ENCODE measurements at regions not wholly inside any gene's neighbourhood (a gene's known extent, or its start where the extent isn't known, plus 50 kb on each side); places are given as distances from the start of the nearest gene placed in this dataset.
A peak's percentile ranks its signal among the peaks of the same experiment; 100 is the strongest.

DNA sequence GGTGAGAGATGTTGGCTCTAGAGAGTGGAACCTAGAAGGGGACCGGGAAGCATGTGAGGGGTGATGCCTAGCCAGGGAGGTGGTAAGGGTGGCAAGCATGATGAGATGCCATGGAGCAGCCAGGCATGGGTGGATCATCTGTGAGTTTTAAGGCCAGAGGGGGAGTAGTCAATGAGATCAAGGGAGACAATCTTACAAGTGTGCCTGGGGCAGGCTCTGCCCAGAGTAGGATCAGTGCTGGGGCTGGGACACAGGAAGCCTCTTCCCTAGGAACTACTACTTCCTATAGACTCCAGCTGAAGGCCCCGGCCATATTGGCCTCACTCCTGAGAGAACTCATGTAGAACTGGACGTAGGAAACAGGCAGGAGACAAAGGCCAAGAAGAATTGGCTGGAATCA, 192.4 kb upstream of the CSF3R start:
- DNase-seq, result no peak

DNA sequence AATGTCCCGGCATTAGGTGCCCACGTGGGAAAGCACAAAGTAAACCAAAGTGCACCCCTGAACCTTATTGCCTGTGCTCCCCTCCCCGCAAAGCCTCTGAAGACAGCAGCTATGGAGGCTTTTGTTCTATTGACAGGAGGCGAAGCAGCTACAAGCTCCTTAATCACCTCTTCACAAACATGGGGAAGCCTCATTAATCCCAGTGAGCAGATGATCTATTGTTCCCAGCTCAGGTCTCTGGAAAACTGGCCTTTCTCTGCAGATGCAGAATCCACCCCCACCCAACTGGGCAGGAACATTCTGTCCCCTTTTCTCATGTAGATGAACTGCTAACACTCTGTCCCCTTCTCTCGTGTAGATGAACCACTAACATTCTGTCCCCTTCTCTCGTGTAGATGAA, 190.5 kb upstream of the CSF3R start:
- peak; percentile 36 for DNase-seq

DNA sequence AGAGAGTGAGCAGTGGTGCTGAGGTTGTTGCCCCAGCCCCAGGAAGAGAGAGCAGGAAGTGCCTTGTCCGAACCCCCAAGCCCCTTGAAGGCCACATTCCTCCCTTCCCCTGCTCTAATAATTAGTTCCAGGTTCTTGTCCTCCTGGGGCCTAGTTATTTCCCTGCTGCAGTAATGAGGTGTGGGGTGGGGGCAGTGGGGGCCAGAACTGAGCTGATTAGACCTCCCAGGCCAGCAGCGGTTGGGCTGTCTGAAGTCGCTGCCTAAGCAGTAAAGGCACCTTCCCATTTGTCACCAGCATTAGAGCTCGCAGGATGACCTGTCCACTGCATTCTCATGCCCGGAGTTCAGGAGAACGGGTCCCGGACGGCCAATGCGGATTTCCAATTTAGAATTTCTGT, 186.5 kb upstream of the CSF3R start:
- no peak for DNase-seq

DNA sequence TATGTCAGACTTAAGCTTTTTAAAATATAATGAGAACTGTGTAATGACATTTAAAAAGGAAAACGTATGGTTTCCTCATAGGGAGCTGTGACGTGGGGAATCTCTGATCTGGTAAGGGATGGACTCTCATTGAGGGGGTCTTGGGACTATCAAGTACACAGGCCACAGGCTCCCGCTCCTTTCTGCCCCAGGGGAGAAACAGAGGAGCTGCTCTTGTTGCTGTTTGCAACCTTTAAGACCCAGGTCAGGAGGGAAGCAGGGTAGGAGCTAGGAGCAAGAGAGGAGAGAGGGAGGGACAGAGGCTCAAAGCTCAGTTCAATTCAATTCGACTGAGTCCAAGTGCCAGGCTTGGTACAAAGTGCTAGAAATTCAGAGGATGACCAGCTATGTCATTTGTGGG, 185.1 kb upstream of the CSF3R start:
- no peak for DNase-seq

DNA sequence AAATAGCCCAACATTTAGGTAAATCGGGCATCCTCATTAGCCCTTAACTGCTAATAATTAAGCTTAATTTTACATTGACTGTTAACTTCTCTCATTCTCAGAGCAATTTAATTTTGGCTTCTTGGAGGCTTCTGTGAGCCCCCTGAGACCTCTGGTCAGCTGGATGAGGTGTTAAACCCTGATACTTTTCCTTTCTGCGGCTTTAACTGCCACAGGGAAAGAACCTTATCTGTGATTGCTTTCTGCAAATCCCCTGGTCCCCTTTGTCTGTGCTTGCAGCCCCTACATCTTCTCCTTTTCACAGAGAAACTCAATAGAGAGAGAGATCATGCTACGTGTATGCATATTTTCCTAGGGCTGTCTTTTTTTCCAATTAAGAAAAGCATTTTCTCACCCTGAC, 184.5 kb upstream of the CSF3R start:
- no peak for DNase-seq

DNA sequence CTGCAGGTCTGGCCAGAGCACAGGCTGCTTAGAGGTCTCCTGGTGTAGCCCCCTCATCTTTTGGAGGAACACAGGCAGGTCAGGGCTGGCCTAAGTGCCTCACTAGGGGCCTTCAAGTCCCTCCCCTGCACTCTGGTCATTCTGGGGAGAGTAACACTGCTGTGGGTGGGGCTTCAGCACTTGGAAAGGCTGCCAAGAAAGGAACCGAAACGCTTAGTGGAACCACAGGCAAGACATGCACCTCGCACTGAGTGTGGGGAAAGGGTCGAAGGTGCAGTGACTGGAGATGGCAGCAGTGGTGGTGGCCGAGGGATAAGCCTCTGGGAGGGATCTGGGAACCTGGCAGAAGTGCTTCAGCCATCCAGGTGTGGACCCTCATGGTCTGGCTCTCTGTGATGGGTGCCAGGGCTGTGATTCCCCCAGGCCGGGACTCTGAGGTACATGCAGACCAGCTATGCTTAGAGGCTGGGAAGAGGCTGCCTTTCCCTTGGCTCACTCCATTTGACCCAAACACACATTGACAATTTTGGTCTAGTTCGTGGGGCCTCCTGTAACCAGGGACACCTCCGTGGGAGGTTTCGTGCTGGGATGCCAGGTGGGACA, 182.9 kb upstream of the CSF3R start:
- no peak for DNase-seq

DNA sequence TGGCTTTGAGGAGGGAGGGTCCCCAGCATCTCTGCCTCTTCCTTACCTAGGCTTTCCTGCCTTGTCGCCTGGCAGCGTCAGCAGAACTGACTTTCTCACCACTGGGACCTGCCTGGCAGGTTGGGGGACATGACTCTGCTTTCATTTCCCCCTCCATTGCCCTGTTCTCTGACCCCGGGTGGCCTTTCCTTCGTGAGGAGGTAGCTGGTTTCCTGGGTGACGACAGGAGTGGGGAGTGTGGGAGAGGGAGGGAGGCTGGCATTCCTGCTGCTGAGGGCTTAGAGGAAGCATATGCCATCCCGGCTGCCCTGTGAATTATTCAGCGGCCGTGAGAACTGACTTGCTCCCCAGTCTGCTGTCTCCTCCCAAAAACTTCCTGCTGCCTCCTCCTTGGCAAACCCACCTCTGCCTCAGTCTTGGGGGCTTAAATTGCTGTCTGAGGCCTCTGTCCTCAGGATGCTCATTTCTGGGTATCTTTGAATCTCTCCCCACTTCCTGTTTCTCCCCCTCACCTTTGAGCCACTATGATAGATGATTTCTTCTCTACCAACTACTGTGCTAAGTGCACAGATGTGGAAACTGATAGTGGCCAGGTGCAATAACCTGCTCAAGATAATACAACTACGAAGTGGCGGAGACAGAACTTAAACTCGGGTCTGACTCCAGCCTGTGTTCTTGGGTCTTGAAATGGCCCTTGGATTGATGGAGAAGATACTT, 182.0 kb upstream of the CSF3R start:
- DNase-seq, result no peak

DNA sequence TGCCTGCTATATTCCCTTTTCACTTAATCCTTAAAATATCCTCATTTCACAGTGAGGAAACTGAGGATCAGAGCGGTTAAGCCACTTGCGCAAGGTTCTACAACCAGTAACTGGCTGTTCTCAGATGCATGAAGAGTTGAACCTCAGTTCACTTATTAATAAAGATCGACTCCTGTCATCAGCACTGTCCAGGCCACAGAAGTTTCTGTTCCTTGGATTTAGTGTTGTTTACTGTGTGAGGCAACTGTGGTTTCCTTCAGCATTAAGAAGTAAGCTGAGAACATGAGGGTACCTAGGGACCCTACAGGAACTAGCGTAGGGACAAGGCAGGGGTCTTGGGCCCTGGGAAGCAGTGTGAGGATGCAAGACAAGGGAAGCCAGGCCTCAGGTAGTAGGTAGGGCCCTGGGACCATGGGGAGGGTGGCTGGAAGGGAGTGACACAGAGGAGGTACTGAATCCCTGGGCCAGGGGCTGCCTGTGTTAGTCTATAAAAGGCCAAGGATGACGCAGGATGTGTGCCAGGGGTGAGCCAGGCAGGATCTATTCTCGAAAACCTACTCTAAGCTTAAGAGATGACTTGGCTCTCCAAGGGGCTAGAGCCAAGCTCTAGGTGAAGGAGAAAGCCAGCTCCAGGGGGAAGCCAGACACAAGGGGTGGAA, 181.2 kb upstream of the CSF3R start:
- no peak for DNase-seq

DNA sequence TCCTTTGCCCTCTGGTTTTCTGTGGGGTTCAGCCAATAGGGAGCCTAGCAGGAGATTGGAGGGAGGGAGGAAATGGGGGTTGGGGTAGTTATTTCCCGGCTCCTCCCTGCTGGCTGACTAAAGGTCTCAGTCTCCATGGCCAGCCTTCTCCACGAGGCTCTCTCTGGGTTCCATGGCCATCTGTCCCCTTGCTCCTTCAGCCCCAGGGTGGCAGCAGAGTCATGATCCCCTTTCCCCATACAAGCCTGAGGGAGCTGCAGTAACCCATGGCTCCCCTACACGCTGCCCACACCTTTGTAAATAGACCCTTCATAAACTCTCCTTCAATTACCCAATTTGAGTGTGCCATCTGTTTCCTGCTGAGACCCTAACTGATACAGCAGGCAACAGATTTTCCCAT, 176.1 kb upstream of the CSF3R start:
- DNase-seq, result no peak

DNA sequence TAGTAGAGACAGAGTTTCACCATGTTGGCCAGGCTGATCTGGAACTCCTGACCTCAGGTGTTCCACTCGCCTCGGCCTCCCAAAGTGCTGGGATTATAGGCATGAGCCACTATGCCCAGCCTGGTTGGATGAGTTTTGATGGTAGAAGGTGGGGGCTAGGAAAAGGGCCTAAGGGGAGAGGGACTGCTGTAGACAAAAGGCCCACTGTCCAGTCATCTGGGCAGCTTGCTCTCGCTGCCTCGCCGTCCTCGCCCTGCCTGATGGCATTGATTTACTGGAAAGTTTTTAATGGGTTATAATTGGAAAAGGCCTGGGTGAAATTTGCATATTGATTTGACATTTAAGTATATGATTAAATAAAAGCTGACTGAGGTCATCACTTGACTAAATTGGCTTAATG, 175.1 kb upstream of the CSF3R start:
- DNase-seq, result no peak

DNA sequence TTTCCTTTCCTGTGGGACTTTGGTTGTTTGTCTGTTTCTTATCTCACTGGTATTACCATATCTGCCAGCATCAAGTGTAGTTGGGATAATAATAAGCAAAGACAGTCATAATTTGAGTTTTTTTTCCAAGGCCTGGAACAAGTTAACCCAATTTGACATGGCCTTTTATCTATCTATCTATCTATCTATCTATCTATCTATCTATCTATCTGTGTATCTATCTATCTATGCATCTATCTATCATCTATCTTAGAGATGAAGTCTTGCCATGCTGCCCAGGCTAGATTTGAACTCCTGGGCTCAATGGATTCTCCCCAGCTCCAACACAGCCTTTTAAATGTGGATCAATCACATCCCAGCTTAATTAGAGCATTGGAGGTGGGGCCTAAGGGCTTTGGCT, 174.1 kb upstream of the CSF3R start:
- DNase-seq, result no peak

DNA sequence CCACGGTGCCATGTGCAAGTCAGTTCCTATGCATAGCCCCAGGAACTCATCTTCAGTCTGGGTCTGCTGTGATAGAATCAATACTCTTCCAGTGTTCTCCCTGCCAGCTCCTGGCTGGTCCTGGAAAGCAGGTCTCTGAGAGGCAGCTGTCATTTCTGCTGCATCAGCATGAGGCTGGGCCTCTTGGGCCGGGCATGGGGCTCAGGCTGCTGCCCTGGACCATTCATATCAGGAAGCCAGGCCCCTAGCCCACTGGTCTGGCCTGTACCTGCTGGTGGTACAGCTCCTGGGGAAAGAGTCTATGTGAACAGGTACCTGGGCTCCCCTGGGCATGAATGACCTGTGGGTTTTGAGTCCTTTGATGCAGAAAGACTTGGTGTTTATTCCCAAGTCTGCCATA, 173.6 kb upstream of the CSF3R start:
- no peak for DNase-seq

DNA sequence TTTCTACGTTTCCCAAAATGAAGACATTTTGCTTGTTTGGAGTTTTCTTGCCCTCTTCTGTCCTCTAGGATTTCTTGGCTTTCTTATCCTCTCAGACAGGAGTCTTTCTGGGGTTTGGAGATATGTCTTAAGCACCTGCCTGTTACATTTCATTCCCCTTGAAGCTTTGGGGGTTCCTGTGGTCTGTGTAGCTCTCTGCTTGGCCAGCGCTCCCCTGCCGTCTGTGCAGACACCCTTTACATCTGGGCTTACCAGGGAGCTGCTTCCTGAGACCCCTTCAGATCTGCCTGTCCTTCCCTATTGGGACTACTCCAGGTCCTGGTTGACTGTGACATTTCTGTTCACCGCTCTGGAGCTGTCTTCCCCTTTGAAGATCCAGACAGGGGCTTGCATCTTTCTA, 171.9 kb upstream of the CSF3R start:
- no peak for DNase-seq

DNA sequence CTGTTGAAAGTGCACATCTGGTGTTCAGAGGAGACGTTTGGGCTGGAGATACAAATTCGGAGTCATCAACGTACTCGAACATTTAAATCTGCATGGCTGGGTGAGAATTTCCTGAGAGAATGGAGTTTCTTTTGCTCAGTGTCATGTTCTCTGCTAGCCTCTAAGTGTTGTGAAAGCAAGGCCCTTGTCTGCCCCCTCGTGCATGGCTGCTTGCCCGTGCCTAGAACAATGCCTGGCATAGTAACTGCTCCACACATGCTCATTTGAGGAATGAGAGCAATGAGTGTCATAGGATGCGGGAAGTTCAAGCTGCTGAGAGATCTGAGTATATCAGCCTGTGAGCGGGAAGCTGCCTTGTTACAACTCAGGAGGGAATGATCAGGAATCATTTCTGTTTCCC, 171.1 kb upstream of the CSF3R start:
- DNase-seq, result peak; percentile 53

DNA sequence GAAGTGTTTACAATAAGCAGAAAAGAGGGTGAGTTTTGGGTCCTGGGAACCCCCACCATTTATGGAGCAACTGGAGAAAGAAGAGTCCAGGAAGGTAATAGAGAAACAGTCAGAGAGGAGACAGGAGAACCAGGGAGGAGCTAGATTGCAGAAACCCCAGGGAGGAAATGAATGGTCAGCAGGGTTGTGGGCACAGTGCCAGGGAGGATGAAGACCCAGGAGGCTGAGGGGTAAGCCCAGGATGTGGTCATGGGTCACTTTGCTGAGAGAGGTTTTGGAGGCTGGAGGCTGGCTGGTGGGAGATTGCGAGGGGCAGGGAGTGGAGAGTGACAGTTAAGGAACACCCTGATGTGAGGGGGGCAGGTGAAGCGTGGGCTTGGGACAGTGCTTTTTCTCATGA, 169.9 kb upstream of the CSF3R start:
- no peak for DNase-seq

DNA sequence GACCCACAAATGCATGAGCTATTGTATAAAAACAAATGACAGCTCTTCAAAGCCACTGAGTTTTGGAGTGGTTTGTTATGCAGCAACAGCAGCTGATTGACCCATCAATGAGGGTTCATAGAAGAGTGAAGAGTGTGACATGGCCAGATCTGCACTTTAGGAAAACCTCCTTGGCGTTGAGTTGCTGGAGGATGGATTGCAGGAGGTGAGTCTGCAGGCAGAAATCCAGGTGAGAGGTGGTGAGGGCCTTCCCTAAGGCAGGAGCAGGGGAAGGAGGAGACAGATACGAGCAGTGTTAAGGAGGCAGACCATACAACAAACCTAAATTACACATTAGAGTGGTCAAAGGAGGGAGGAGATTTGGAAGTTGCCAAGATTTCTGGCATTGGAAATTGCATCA, 169.3 kb upstream of the CSF3R start:
- no peak for DNase-seq

DNA sequence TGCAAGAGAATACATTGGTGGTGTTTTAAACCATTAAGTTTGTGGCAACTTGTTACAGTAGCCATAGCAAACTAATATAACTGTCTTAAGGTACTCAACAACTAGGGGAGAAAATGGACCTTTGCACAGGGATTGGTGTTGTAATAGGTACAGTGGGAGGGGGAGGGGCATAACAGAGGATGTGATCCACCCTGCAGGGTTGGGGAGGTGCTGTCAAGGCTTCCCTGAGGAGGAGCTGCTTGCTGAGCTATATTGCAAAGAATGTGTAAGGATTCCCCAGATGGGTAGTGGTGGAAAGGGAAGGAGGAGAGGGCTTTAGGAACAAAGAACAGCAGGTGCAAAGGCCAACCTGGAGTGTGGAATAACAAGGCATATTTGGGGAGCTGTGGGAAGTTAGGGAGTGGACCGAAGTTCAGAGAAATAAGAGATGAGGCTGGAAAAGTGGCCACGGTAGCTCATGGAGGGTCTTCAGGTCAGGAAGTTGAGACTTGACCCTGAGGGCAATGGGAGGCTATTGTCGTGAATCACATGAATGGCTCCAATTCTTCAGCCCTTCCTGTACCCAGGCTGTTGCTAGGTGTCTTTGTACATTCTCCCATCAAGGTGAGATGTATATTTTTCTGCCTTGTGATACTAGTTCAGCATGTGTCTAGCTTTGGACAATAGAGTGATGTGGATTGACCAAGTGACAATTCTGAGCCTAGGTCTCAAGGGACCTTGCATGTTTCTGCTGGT, 168.6 kb upstream of the CSF3R start:
- no peak for DNase-seq

DNA sequence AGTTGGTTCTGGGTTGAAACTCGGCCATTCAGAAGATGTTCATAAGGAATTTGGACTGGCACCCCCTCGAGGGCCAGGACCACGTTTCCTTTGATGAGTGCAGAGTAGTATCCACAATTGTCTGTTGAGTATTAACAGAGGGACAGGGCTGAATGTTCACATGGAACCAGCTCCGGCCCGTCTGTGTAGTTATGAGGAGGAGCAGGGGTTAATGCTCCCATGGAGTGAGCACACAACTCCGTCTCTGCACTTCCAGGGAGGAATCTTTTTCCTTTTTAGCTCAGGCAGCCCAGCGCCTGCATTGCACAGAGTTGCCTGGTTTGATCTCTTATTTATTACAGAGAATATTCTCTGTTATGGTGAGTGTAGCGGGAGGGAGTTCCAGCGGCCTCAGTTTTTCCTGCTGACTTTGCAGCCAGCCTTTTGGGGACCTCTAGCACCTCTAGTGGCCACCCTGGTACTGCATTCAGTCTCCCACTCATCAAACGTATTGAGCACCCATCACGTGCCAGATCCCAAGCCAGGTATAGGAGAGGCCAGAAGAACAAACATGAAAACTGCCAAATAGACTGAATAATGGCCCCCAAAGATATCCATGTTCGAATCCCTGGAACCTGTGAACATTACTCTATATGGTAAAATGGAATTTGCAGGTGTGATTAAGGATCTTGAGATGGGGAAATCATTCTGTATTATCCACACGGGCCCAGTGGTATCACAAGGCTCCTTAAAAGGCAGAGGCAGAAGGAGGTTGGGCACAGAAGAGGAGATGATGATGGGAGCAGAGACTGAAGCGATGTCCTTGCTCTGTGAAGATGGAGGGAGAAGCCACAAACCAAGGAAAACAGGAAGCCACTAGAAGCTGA, 167.7 kb upstream of the CSF3R start:
- DNase-seq, result peak; percentile 41

DNA sequence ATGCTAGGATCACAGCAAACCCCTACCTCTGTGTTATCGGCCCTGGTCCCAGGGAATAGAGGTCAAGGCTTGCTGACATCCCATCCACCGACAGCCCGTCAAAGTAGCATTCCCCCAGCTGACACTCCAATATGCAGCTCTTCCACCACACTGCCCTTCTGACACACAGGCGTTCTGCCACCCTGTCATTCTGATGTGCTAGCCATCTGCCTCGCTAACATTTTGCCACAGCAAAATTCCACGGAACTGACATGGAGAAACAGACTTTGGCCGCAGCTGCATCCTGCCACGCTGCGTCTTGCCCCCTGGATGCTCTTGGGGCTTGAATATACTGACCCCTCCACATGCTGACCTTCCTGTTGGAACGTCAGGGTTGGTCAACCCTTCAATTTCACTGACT, 163.2 kb upstream of the CSF3R start:
- no peak for DNase-seq

DNA sequence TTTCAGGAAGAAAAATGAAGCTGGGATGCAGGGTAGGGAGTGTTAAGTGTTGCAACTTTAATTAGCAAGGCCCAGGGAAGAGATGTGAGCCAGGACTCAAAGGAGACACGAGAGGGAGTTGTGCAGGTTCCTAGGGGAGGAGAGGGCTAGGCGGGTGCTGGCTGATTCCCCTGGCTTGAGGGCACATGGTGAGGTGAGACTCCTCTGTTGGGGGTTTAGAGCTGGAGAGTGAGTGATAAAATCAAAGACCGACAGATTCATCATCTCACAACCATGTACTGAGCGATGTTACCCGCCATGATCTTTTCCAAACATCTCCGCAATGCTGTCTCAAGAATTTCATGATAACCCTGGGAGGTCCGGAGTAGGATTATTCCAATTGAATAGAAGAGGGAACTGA, 161.8 kb upstream of the CSF3R start:
- no peak for DNase-seq

DNA sequence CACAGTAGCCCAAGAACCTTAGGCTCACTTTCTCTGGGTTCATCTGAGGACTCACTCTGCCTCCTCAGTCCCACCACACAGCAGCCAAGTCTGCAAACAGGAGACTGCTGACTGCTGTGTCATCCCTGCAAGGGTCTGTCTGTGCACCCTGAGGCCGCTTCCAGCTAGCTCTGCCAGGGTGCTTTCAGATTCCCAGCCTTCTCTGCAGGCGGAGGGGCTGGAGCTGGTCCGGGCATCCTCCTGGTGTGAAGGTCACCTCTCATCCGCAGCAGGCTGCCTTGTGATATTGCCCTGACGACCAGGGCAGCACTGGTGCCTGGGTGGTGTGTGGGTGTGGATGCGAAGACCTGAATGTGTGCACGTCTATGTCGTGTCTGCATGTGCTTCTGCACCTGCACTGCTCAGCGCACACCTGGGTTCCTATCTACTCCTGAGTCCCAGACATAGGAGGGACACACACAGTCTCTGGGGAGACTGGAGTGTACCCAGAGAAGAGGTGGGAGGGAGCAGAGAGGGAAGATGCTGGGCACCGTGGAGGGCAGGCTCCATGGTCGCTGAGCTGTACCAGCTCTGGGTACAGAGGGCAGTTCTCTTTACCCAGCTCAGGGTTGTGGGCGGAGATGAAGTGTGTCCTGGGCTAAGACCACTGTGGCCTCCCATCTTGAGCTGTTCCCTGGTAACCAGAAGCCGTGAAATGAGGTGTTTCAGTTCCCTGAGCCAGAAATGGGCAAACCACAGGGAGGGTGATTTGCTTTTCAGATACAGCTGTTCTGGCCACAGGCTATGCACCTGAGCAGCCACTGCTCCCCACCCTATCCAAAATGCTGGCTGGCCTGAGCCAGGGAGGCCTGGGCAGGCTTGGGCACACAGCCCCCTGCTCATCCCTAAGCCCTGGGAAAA, 160.9 kb upstream of the CSF3R start:
- no peak for DNase-seq

DNA sequence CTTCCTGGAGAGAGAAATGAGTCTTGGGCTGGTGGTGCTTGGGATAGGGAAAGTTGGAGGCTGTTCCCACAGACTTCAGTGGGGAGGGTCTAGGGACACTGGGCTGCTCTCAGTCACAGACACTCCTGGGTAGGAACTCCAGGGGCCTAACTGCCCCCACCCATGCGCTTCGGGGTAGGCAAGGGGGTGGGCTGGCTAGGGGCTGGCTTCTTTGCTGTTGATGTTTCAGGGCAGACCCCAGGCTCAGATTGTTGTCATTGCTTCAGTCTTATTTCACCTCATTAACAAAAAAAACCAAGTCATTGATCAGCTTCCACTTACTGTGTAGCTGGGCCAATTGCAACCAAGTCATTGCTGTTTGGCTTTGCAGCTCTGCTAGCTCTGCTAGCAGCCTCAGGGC, 160.1 kb upstream of the CSF3R start:
- DNase-seq, result no peak
